Kidney (tissue), 13 donors: ENCODE measurements at regions not wholly inside any gene's neighbourhood (a gene's known extent, or its start where the extent isn't known, plus 50 kb on each side); places are given as distances from the start of the nearest gene placed in this dataset.
A peak's percentile ranks its signal among the peaks of the same experiment; 100 is the strongest.

ENCODE experiments used
- DNase-seq, 5 donors: peaks; one replicate each; pipeline ENCODE4 v3.0.0-alpha.2; 2013 to 2020
- FAIRE-seq: peaks from 2 replicates; lab custom pipeline; 2012; peaks lifted over from hg19 to GRCh38; lab: Jason Lieb, UNC
- H3K27ac ChIP-seq, 2 donors: one replicate each; pipeline ENCODE4 v1.7.0; 2013; ENCODE audit warnings: low read depth in 2 of 2, low read length in 2 of 2, inconsistent platforms in 1 of 2
- H3K27me3 ChIP-seq: one replicate; pipeline ENCODE4 v1.7.1; 2013; ENCODE audit warnings: low read length, inconsistent platforms; ENCODE audit not compliant: control insufficient read depth, insufficient read depth
- H3K36me3 ChIP-seq, 3 donors: one replicate each; pipeline versions ENCODE4 v1.7.0 to v1.7.1; 2013; ENCODE audit warnings: low read length in 3 of 3, control low read depth in 1 of 3, inconsistent platforms in 1 of 3; ENCODE audit not compliant: insufficient read depth in 3 of 3, control insufficient read depth in 2 of 3
- H3K4me1 ChIP-seq, 3 donors: one replicate each; pipeline versions ENCODE4 v1.7.0 to v1.7.1; 2013; ENCODE audit warnings: low read length in 3 of 3, inconsistent platforms in 1 of 3, low read depth in 1 of 3; ENCODE audit not compliant: control insufficient read depth in 2 of 3, insufficient read depth in 2 of 3
- H3K4me3 ChIP-seq, 3 donors: one replicate each; pipeline versions ENCODE4 v1.7.0 to v1.8.1; 2013; ENCODE audit warnings: low read length in 3 of 3, control low read depth in 1 of 3, inconsistent platforms in 1 of 3
- H3K9ac ChIP-seq, 3 donors: one replicate each; pipeline versions ENCODE4 v1.7.0 to v1.7.1; 2013; ENCODE audit warnings: low read length in 3 of 3, control low read depth in 1 of 3, inconsistent platforms in 1 of 3
- H3K9me3 ChIP-seq, 3 donors: one replicate each; pipeline versions ENCODE4 v1.7.0 to v1.7.1; 2013; ENCODE audit warnings: low read length in 3 of 3, control low read depth in 1 of 3, inconsistent platforms in 1 of 3; ENCODE audit not compliant: control insufficient read depth in 2 of 3, insufficient read depth in 1 of 3
- intact Hi-C: fragments of 100-400 bp; cut with DNase I; formaldehyde crosslinking; loops from one replicate; pipeline ENCODE4 v1.11.1; 2022
- TF ChIP-seq, protein P1 (sequence below): IDR thresholded peaks from 3 replicates; pipeline ENCODE4 v1.5.1; 2012; ENCODE audit warnings: mild to moderate bottlenecking, moderate library complexity, borderline replicate concordance; ENCODE audit not compliant: insufficient read depth; ENCODE audit errors: extremely low read depth
- donor health status: control.
- donor health status: control.
- donor health status: control.
- donor health status: control.
- donor health status: control.
- donor health status: DM: yes; HTN: yes; CAD: no.
- donor health status: Normal renal cell carcinoma (clear cell type).

DNA sequence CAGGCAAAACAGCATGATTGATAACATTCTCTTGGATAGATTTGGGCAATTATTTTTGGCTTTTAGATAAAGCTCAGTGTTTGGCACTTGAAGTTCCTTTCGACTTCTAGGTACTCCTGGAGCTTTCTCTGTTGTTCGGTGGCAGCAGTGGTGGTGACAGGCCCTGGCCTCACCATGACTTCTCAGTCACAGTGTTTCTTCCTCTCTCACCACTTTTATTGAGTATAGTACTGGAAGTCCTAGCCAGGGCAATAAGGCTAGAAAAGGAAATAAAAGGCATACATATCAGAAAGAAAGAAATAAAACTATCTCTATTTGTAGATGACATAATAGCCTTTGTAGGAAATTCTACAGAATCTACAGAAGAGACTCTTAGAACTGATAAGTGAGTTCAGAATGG lies 101.2 kb upstream of the SIRPG start:
- Histone ChIP-seq H3K9ac (no peak overlapping the region), H3K4me3 (no peak overlapping the region), H3K27me3 (no peaks in the 10 kb centered on the region), H3K4me1 (peaks cover 0 to 11% (median 2%) of the 10 kb centered on the region in 3 donors), H3K9me3 (no peaks in the 10 kb centered on the region), H3K27ac (peak overlapping the region; percentile 25 to 51), H3K36me3 (no peaks in the 10 kb centered on the region)
- DNase-seq (no peak), FAIRE-seq (no peak)
- TF ChIP-seq, protein P1, sequence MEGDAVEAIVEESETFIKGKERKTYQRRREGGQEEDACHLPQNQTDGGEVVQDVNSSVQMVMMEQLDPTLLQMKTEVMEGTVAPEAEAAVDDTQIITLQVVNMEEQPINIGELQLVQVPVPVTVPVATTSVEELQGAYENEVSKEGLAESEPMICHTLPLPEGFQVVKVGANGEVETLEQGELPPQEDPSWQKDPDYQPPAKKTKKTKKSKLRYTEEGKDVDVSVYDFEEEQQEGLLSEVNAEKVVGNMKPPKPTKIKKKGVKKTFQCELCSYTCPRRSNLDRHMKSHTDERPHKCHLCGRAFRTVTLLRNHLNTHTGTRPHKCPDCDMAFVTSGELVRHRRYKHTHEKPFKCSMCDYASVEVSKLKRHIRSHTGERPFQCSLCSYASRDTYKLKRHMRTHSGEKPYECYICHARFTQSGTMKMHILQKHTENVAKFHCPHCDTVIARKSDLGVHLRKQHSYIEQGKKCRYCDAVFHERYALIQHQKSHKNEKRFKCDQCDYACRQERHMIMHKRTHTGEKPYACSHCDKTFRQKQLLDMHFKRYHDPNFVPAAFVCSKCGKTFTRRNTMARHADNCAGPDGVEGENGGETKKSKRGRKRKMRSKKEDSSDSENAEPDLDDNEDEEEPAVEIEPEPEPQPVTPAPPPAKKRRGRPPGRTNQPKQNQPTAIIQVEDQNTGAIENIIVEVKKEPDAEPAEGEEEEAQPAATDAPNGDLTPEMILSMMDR, result no peak
- intact Hi-C loops, result no loop called here

DNA sequence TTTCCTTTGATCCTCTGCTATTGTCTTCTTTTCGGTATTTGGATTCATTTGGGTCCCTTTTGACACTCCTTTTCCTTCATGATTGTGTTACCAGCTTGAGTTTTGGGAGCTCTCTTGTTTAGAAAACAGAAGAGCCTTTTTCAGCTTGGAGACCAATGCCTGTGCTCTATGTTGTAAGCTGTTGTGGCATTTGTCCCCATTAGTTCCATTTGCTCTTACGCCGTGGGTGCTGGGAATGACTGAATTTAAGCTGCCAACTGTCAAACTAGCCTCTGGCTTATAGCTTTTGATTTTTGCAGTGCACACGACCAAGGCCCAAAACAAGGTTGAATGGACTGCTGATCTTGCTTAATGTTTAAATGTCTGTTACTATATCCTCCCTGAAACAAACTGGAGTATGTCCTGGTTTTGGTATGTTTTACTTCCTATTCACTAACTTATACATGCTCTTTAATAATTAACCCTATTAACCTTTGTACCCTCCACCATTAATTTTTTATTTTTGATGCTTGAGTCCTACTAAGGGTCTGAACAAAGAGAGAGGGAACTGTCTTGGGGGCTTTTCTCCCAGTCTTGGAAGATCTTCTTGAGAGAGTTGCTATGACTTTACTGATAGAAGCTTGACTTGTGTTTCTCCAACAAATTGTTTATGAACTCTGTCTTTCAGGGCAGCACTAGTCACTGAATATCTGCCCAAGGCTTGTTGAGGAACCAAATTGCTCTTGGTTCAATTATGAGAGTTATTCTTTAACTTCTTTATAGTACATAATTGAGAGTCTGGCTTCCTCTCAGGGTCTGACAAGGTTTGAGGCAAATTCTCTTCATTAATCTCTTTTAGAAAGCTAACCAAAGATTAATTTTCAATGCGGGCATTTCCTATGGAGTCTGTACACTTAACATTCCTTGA lies 100.3 kb upstream of the SIRPG start:
- Histone ChIP-seq H3K27me3 (no peaks in the 10 kb centered on the region), H3K9ac (no peak overlapping the region)
- TF ChIP-seq, protein P1, result no peak

DNA sequence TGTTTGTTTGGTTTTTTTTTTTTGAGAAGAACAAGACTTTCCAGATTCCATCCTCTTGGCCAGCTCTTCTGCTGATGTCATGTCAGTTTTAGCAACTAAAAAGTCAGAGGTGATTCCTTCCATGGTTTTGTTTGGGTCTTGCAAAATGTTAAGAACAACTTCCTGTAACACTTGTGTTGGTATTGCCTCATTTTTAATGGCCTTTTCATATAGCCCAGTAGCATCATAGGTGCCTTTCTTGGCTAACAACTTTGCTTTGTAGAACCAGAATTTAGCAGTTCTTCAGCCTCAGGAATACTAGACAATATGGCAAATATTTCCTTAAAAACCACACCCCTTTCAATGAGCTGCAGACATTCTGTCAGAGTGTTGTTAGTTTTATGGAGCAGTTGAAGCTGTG lies 99.5 kb upstream of the SIRPG start:
- Histone ChIP-seq H3K9me3 (no peaks in the 10 kb centered on the region), H3K27me3 (no peaks in the 10 kb centered on the region), H3K36me3 (no peaks in the 10 kb centered on the region), H3K4me3 (no peak overlapping the region), H3K4me1 (peaks cover 0 to 11% (median 2%) of the 10 kb centered on the region in 3 donors), H3K27ac (no peak overlapping the region), H3K9ac (no peak overlapping the region)
- intact Hi-C loops, result no loop called here
- DNase-seq, result no peak
- FAIRE-seq, result no peak
- TF ChIP-seq, protein P1, result no peak

More for the DNA sequence above, 100.3 kb upstream of the SIRPG start:
- peak overlapping the region; percentile 47 to 51 for H3K27ac ChIP-seq
- peak in 2 of 5 donors; percentile 49 to 76 for DNase-seq
- H3K36me3 ChIP-seq, result no peaks in the 10 kb centered on the region
- no peaks in the 10 kb centered on the region for H3K9me3 ChIP-seq
- no peak overlapping the region for H3K4me3 ChIP-seq
- no peak for FAIRE-seq
- intact Hi-C loops, result no loop called here
- peaks cover 0 to 11% (median 2%) of the 10 kb centered on the region in 3 donors for H3K4me1 ChIP-seq
